NCI-H526 treated with DMSO at 0.1 percent for 48 hours (cell line): ENCODE measurements at regions not wholly inside any gene's neighbourhood (a gene's known extent, or its start where the extent isn't known, plus 50 kb on each side); places are given as distances from the start of the nearest gene placed in this dataset.
"Not testable (repeated sequence)": the region's sequence is repeated elsewhere in the genome, so short reads cannot be mapped to it uniquely, and the experiment has no call there.

Source experiments
- DNase-seq: peaks from one replicate; lab custom pipeline; 2025; lab: John Stamatoyannopoulos, UW

DNA sequence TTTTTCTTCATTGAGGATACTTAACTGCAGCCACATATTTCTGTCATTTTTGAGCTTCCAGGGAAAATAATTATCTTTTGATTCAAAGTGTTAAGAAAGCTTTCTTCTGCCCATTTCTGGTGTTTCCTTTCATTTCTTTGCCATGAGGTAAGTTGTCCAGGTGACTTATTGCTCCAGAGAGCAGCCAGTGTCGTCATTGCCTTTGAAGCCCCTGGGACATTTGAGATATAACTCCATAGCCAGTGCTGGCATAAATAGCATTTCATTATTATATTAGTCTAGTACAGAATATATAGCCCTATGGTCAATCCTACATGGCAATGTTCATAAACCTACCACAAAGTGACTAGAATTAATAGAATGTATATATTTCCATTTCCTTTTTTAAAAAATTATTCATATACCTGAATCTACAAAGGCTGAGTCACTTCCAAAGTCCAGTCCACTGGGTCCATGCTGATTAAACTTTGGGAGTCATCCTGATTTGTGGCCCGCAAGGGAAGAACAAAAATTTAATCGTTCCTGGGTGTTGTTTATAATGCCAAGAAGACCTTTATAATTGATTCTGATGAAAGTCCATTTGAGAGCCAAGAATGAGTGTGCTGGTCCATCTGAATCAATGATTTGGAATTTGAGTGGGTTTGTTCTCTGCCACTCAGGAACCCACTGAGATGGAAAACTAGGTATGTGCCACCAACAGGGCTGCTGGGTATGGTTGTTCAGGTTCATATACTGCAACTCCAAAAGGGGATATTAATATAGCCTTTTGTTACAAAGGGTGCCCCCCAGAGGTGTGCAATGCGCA is 221.8 kb upstream of the PLXNA2 start:
- DNase-seq: no peak

DNA sequence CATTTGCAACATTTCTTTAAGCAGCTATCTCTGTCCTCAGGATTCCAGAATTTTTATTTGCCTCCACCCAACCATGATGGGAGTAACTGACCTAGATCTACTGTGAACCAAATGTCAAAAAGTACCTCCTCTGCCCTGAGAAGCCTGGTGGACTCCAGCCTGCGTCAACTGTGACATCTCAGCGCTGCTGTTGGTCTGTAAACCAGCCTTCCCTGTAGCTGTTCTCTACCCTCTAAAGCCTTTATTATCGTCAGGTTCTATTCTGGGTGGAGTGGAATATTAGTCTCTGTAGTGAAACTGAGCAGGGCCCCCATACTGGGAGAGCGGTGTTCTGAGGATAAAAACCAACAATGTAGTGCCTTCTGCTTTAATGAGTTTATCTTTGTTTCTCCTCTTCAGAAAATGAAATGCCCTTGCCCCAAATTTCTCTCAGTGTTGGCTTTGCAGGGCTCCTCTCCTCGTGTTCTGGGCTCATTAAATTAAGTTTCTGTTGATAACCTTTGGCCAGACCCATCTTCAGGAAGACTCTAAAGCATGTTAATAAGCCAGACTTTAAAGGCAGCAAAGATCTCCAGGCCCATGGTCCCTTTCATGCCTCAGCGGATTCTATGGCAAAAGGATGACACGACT is 223.1 kb upstream of the PLXNA2 start:
- no peak for DNase-seq

DNA sequence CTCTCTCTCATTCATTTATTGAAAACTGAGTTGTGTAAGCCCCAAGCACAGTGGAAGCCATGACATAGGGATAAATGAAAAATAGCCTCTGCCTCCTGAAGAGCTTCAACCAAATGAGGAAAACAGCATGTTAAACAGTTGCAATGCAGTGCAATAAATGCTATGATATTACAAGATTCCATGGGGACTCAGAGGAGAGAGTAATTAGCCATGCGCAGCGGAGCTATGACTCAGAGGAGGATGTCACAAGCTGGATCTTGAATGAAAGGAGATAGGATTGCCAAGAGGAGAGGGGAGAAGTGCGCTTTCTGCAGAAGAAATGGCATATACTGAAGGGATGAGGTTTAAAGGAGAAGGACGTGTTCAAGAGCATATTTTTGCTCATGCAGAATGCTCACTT is 231.3 kb upstream of the PLXNA2 start:
- DNase-seq: no peak

DNA sequence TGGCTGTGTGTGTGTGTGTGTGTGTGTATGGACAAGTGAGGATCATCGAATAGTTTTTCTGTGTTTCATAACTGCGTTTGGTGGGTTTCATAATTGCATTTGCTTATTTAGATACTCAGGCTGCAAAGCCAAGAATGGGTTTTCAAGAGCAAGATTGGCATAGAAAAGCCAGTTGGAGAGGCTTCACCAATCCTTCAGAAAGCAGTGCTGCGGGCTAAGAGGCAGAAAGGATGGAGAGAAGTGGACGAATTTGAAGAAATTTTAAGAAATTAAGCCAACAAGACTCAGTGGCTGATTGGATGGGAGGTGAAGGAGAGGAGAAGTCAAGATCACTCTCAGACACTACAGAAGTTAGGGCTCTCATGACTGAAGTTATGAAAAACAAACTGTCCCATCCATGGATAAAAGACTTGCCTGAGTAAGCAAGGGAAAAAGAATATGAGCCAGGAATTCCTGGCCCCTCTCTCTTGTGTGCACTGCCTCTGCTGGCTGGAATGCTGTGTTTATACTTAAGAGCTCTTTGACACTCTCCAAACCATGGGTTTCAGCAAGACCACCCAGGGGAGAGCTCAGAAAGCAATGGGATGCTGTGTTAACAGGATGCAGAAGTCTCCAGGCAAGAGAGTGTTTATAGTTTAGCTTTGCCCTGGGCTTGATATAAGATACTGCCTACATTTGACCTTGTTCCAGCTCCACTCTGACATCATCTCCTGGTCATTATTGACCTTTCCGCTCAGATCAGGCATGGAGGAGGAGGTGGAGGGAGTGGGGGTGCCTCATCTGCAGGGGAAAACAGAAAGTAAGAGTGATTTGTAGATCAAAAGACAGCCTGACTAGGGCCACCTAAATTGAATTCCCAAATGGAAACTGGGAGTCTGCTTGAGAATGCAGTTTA is 232.0 kb upstream of the PLXNA2 start:
- no peak for DNase-seq

DNA sequence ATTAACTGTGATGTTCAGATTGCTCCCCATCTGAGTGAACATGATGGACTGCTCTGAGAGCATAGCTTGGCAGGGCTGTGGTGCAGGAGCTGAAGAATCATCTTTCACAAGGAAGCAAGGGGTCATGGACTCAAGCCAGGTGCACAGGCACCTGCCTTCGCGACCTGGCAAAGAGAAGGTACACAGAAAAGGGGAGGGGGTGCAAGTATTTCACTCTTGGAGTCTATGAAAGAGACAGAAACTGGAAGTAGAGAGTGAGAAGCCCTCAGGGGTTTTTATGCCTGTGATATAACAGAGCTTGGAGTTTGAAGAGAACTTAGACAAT is 232.6 kb upstream of the PLXNA2 start:
- no peak for DNase-seq

DNA sequence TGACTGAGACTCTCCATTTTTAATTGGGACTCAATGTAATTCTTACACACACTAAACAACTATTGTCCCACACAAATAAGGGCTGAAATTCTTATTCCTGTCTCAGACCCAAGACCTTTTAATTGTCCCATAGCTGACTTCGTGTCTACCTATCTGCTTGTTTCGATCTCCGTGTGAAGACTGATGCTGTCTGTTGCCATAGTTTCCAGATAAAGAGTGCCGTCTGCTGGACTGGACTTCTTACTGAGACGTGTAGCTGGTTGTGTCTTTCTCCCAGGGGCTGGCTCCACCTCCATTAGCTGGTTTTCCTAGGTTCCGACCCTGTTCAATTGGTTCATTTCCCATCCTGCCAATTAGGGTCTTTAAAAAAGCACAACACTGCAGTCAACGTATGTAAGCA is 235.3 kb upstream of the PLXNA2 start:
- DNase-seq: no peak

DNA sequence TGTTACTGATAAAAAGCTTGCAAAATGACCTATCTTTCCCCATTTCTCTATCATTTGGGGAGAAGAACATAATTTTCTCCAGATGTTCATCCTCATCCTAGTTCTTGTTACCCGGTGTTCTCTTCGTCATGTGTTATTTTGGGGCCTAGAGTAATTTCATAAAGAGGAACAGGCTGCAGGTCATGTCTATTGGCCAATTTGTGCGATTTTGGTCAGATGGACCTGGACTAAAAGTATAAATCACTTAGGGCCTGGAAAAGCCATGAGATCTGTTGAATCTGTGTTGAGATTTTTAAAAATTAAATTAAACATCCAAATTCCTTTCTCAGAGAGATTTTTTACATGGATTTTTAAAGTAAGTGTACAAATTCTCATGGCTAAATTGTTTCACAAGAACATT is 241.3 kb upstream of the PLXNA2 start:
- no peak for DNase-seq

DNA sequence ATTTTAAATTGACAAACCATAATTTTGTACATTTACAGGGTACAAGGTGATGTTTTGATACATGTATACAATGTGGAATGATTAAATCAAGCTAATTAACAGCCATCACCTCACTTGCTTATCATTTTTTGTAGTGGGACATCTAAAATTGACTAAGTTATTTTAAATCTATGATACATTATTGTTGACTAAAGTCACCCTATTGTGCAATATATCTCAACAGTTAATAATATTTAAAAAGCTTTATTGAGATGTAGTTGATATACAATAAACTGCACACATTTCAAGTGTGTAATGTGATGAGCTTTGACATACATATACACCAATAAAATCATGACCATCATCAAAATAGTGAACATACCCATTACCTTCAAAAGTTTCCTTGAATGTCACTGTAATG is 242.5 kb upstream of the PLXNA2 start:
- DNase-seq: no peak

DNA sequence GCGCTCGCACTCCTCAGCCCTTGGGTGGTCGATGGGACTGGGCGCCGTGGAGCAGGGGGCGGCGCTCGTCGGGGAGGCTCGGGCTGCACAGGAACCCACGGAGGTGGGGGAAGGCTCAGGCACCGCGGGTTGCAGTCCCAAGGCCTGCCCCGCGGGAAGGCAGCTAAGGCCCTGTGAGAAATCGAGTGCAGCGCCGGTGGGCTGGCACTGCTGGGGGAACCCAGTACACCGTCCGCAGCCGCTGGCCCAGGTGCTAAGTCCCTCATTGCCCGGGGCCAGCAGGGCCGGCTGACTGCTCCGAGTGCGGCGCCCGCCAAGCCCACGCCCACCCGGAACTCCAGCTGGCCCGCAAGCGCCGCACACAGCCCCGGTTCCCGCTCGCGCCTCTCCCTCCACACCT is 244.2 kb upstream of the PLXNA2 start:
- not testable (repeated sequence) for DNase-seq

DNA sequence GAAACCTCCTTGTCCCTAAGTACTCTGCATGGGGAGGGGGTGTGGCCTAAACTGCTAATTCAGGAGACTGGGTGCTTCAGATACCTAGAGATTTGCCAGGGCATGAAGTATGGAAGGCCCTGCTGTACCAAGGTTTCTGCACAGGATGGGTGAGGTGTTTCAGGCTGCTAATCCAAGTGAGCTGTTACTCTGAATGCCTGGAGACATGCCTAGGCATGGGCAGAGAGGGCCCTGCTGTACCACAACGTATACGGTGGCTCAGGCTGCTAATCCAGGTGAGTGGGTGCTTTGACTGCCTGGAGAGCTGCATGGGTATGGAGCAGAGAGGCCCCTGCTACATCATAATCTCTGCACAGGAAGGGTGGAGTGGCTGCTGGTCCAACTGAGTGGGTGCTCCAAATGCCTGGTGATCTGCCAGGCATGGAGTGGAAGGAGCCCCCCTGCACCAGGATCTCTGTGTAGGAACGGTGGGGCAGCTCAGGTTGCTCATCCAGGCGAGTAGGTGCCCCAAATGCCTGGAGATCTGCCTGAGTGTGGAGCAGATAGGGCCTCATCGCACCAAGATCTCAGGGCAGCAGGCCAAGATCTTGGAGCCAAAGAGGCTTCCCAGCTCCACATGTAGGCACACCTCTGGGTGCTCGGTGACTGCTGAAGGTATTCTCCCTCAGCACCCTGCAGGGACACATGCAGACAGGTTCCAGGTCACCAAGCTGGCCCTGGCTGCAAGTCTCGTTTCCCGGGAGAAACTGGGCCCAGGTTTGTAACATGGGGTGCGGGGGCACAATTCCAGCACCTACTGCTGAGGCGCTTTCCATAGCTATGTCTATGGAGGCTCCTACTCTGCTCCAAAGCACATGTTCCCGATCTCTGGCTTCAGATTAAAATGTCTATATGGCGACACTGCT is 252.5 kb upstream of the PLXNA2 start:
- DNase-seq: no peak

DNA sequence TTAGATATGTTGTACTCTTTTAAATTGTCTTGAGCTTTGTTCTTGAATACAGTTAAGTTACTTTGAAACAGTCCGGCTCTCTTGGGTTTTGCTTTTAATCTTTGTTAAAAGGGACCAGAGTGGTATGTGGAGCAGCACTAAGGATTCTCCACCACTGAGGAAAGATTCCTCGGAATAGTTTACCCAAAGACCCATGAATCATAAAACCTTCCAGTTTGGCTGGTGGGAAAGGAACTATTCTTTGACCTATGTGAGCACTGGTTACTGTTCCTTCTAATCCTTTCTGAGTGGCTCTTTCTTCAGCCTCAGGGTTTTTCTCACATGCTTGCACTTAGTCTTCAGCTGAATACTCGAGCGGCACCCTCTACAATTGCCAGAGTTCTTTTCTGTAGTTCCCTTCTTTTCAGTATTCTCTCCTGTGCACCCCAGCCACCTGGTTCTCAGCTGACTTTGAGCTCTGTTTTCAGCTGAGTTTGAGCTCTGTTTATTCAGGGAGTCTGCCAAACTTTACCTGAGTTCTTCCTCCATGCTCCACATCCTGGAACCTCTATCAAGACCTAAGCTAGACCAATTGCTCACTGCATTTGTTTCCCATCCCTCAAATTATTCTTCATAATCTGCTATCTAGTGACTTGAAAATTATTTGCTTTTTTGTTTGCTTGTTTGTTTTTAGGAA is 253.8 kb upstream of the PLXNA2 start:
- no peak for DNase-seq

DNA sequence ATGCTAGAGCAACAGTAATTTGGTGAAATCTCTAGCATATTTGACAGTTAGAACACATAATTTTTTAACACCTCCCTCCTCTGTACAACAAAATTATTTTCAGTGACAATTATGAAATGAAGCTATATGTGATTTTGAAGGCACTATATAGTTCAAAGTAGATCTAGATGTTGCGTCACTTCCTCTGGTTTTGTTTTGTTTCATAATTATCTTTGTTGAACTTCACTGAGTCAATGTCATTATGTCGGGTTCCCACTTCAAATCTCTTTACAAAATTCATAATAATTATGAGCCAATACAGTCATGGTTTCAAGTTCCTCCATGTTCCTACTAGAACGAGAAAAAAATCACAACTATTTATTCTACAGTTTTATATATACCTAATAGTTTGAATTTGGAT is 254.8 kb upstream of the PLXNA2 start:
- no peak for DNase-seq

DNA sequence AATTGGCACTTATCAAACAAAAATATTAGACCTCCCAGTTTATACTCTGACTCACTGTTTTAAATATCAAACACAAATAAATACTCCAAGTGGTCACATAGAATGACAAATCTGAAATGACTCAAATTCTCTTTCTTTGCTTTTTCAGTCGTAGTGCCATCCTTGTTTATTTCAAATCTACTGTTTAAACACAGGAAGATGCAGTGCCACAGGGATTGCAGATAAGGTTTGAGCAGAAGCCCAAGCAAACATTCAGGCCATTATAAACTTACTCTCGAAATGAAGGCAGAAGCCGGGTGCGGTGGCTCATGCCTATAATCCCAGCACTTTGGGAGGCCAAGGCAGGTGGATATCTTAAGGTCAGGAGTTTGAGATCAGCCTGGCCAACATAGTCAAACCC is 255.4 kb upstream of the PLXNA2 start:
- no peak for DNase-seq

DNA sequence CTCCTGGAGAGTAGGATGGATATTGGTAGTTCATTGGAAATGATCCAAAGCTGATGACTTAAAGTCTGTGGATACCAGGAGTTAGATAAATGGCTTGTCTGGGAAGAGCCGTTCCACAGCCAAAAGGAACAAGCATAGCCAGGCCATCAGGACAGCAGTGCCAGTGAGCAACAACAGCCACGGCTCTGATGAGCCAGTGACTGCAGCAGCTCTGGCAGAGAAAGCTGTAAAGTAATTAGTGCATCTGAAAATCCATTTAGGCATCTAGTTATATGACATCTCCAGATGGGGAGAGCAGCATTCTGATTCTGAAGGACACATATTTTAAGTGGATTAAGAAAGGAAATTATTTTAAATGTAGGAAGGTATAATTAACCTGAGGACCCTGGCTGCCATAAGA is 256.2 kb upstream of the PLXNA2 start:
- no peak for DNase-seq

DNA sequence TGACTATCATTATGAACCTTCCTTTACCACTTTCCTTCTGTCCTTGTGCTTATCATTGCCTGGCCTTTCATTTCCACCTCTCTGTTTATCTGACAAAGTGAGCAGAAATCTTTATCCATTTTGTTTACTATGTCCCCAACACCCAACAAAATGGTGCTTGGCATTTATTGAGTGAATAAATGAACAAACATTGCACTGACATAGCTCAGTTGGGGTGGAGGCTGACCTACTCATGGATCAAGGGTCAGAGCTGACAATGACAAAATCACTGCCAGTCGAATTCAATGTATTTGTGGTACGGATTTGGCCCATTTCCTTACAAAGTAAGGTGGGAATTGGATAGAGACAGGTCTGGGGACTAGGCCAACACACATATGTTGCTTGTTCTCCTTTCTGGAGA is 257.4 kb upstream of the PLXNA2 start:
- no peak for DNase-seq

DNA sequence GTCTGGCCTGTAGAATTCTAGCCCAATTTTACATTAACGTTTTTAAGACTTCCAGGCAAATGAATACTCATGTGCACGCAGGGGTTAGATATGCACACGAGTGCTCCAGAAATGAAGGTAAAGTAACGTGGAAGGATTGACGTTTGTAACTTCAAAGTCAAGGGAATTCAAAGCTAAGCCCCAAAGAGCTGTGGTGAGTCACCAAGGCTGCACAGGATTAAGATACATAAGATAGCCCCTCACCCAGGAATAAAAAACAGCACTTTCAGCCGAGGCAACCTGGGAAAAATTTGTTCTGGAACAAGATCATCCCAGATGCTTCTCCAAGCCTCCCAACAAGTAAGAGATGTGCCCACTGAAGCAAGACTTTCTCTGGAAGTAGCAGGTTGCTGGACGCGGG is 259.6 kb upstream of the PLXNA2 start:
- DNase-seq: no peak

DNA sequence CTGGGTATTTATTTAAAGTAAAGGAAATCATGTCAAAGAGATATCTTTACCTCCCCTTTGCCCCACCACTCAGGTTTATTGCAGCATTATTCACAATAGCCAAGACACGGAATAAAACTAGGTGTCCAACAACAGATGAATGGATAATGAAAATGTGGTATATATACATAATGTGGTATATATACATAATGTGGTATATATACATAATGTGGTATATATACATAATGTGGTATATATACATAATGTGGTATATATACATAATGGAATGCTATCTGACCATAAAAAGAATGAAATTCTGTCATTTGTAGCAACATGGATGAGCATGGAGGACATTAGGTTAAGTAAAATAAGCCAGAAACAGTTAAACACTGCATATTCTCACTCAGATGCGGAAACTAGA is 262.6 kb upstream of the PLXNA2 start:
- DNase-seq: no peak

DNA sequence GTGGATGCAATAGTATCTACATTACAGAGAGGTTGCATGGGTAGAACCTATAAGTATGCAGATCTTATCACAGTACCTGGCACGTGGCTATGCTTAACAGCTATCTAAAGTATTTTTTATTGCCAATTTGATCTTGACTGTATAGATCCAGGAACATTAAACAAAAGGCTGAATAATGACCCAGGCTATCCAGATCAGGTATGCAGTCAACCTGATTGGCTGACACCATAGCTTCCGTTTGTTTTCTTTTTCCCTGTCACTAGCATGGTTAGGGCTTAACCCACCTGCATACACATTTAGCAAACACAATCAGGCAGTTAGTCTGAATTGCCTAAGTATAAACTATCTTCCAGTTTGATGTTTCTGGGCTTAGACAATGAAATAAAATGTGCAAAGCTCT is 264.9 kb upstream of the PLXNA2 start:
- DNase-seq: no peak

DNA sequence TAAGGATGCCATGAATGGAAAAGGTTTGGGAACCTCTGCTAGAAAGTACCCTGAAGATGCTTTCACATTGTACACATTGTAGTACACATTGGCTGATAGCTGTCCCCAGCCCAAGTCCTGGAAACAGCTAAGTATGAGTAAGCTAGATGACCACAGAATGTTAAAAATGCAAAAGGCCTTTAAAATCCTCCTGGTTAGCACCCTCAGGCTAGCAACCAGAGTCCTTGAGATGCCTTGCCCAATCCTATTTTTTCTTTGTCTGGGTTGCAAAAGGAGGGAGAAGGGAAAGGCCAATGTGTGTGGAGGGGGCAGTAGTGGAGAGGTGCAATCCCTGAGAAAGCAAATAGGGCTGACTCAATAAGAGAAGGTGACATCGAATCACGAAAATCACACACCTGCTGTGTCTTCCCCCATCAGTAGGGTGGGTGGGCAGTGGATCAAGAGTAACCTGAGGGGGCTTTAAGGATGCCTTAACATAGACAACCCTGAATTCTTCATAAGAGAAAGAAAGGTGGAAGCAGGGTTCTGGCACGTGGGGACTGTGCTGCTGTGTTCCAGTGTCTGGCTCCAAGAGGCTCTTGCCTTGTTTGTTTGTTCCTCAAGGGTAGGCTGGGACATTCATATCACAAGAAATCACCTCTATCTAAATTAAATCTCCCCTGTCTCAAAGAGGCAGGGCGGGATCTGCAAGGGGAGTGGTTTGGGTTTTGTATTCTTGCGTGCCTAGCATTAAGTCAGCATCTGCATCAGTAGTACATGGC is 266.2 kb upstream of the PLXNA2 start:
- no peak for DNase-seq

DNA sequence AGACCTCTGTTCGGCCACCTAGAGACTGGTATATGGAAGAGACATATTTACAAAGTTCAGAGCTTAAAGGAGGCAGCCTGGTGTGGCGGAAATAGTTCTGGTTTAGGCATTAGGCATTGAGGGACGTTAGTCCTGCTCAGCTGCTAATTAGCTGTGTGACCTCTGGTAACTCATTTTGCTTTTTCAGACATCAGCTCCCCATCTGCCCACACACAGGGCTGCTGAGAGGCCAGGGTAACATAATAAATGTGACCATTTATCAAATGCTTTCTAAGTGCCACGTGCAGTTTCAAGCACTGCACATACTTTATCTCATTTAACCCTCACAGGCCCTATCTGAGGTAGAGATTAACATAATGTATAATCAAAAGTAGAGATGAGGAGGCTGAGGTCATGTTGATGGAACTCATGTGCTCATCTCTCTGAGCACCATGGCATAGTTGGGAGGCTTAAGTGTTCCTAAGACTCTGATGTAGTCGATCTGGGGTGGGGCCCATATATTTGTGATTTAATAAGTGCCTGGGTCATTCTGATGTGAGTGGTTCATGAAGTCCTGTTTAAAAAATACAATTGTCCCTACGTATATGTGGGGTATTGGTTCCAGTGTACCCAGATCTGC is 267.2 kb upstream of the PLXNA2 start:
- DNase-seq: no peak
